ENCODE measurements at regions not wholly inside any gene's neighbourhood (a gene's known extent, or its start where the extent isn't known, plus 50 kb on each side); places are given as distances from the start of the nearest gene placed in this dataset.
"Not testable (repeated sequence)": the region's sequence is repeated elsewhere in the genome, so short reads cannot be mapped to it uniquely, and the experiment has no call there.

GRCh38 chr14:27640688-27641087, 1042.9 kb upstream of the NOVA1 start:
- WGBS (ENCODE audit: insufficient coverage): no CpG with 5 or more reads among the region's 1 CpG
- H3K9me3 ChIP-seq (ENCODE audit: control extremely low read depth in 1 of 5, control insufficient read depth in 4 of 5, insufficient read depth in 2 of 5, low read depth in 1 of 5, low read length in 4 of 5); H3K36me3 ChIP-seq (ENCODE audit: control insufficient read depth in 4 of 4, insufficient read depth in 4 of 4, low read length in 3 of 4); H3K4me1 ChIP-seq (ENCODE audit: control extremely low read depth in 1 of 4, control insufficient read depth in 4 of 4, insufficient read depth in 4 of 4, low read length in 3 of 4); CTCF ChIA-PET; H3K27ac ChIP-seq (ENCODE audit: insufficient read depth in 1 of 2, low read depth in 1 of 2, low read length in 2 of 2, poor library complexity in 1 of 2, severe bottlenecking in 2 of 2); DNase-seq; H3K4me3 ChIP-seq (ENCODE audit: control insufficient read depth in 1 of 7, extremely low read depth in 1 of 7, insufficient read depth in 4 of 7, low read depth in 2 of 7, low read length in 6 of 7); H3K27me3 ChIP-seq (replicated peaks in 2 of 5; ENCODE audit: control insufficient read depth in 4 of 5, insufficient read depth in 5 of 5, low read length in 4 of 5); POLR2A ChIA-PET: not testable (repeated sequence)

- H3K4me1 ChIP-seq (ENCODE audit: control extremely low read depth in 1 of 4, control insufficient read depth in 4 of 4, insufficient read depth in 4 of 4, low read length in 3 of 4): no peaks in the 10 kb centered on the region
- CTCF ChIA-PET: no interaction called here
- H3K36me3 ChIP-seq (ENCODE audit: control insufficient read depth in 4 of 4, insufficient read depth in 4 of 4, low read length in 3 of 4): no peaks in the 10 kb centered on the region
- no peaks in the 10 kb centered on the region for H3K27me3 ChIP-seq (replicated peaks in 2 of 5; ENCODE audit: control insufficient read depth in 4 of 5, insufficient read depth in 5 of 5, low read length in 4 of 5)
- DNase-seq: no peak
- no peak overlapping the region for H3K4me3 ChIP-seq (ENCODE audit: control insufficient read depth in 1 of 7, extremely low read depth in 1 of 7, insufficient read depth in 4 of 7, low read depth in 2 of 7, low read length in 6 of 7)
- H3K9me3 ChIP-seq (ENCODE audit: control extremely low read depth in 1 of 5, control insufficient read depth in 4 of 5, insufficient read depth in 2 of 5, low read depth in 1 of 5, low read length in 4 of 5): peaks cover 0 to 1% (median 0%) of the 10 kb centered on the region in 5 experiments
- WGBS (ENCODE audit: insufficient coverage): no CpG with 5 or more reads among the region's 1 CpG
- no peak overlapping the region for H3K27ac ChIP-seq (ENCODE audit: insufficient read depth in 1 of 2, low read depth in 1 of 2, low read length in 2 of 2, poor library complexity in 1 of 2, severe bottlenecking in 2 of 2)
- POLR2A ChIA-PET: no interaction called here
Measured at GRCh38 chr14:27642251-27642866, 1044.5 kb upstream of the NOVA1 start.

- no peak overlapping the region for H3K27ac ChIP-seq (ENCODE audit: insufficient read depth in 1 of 2, low read depth in 1 of 2, low read length in 2 of 2, poor library complexity in 1 of 2, severe bottlenecking in 2 of 2)
- peaks cover 0 to 6% (median 0%) of the 10 kb centered on the region in 5 experiments for H3K9me3 ChIP-seq (ENCODE audit: control extremely low read depth in 1 of 5, control insufficient read depth in 4 of 5, insufficient read depth in 2 of 5, low read depth in 1 of 5, low read length in 4 of 5)
- CTCF ChIA-PET: no interaction called here
- 80% methylated on average over 1 of the region's 1 CpG for WGBS (ENCODE audit: insufficient coverage)
- H3K27me3 ChIP-seq (replicated peaks in 2 of 5; ENCODE audit: control insufficient read depth in 4 of 5, insufficient read depth in 5 of 5, low read length in 4 of 5): no peaks in the 10 kb centered on the region
- H3K4me1 ChIP-seq (ENCODE audit: control extremely low read depth in 1 of 4, control insufficient read depth in 4 of 4, insufficient read depth in 4 of 4, low read length in 3 of 4): no peaks in the 10 kb centered on the region
- no peaks in the 10 kb centered on the region for H3K36me3 ChIP-seq (ENCODE audit: control insufficient read depth in 4 of 4, insufficient read depth in 4 of 4, low read length in 3 of 4)
- H3K4me3 ChIP-seq (ENCODE audit: control insufficient read depth in 1 of 7, extremely low read depth in 1 of 7, insufficient read depth in 4 of 7, low read depth in 2 of 7, low read length in 6 of 7): no peak overlapping the region
- POLR2A ChIA-PET: no interaction called here
- DNase-seq: no peak
Measured at GRCh38 chr14:27660683-27661082, 1062.8 kb upstream of the NOVA1 start.

- H3K4me3 ChIP-seq (ENCODE audit: control insufficient read depth in 1 of 7, extremely low read depth in 1 of 7, insufficient read depth in 4 of 7, low read depth in 2 of 7, low read length in 6 of 7): no peak overlapping the region
- H3K27me3 ChIP-seq (replicated peaks in 2 of 5; ENCODE audit: control insufficient read depth in 4 of 5, insufficient read depth in 5 of 5, low read length in 4 of 5): no peaks in the 10 kb centered on the region
- H3K4me1 ChIP-seq (ENCODE audit: control extremely low read depth in 1 of 4, control insufficient read depth in 4 of 4, insufficient read depth in 4 of 4, low read length in 3 of 4): peaks cover 0 to 3% (median 0%) of the 10 kb centered on the region in 4 experiments
- POLR2A ChIA-PET: no interaction called here
- H3K27ac ChIP-seq (ENCODE audit: insufficient read depth in 1 of 2, low read depth in 1 of 2, low read length in 2 of 2, poor library complexity in 1 of 2, severe bottlenecking in 2 of 2): no peak overlapping the region
- no peak for DNase-seq
- no peaks in the 10 kb centered on the region for H3K9me3 ChIP-seq (ENCODE audit: control extremely low read depth in 1 of 5, control insufficient read depth in 4 of 5, insufficient read depth in 2 of 5, low read depth in 1 of 5, low read length in 4 of 5)
- no peaks in the 10 kb centered on the region for H3K36me3 ChIP-seq (ENCODE audit: control insufficient read depth in 4 of 4, insufficient read depth in 4 of 4, low read length in 3 of 4)
- CTCF ChIA-PET: no interaction called here
Measured at GRCh38 chr14:27668531-27668930, 1070.7 kb upstream of the NOVA1 start.

GRCh38 chr14:27672047-27672446, 1074.2 kb upstream of the NOVA1 start:
- ChIA-PET CTCF (no interaction called here), POLR2A (no interaction called here)
- Histone ChIP-seq H3K4me3 (ENCODE audit: control insufficient read depth in 1 of 7, extremely low read depth in 1 of 7, insufficient read depth in 4 of 7, low read depth in 2 of 7, low read length in 6 of 7) (no peak overlapping the region), H3K27ac (ENCODE audit: insufficient read depth in 1 of 2, low read depth in 1 of 2, low read length in 2 of 2, poor library complexity in 1 of 2, severe bottlenecking in 2 of 2) (no peak overlapping the region), H3K4me1 (ENCODE audit: control extremely low read depth in 1 of 4, control insufficient read depth in 4 of 4, insufficient read depth in 4 of 4, low read length in 3 of 4) (peaks cover 0 to 3% (median 0%) of the 10 kb centered on the region in 4 experiments), H3K9me3 (ENCODE audit: control extremely low read depth in 1 of 5, control insufficient read depth in 4 of 5, insufficient read depth in 2 of 5, low read depth in 1 of 5, low read length in 4 of 5) (no peaks in the 10 kb centered on the region), H3K27me3 (replicated peaks in 2 of 5; ENCODE audit: control insufficient read depth in 4 of 5, insufficient read depth in 5 of 5, low read length in 4 of 5) (no peaks in the 10 kb centered on the region), H3K36me3 (ENCODE audit: control insufficient read depth in 4 of 4, insufficient read depth in 4 of 4, low read length in 3 of 4) (no peaks in the 10 kb centered on the region)
- WGBS (ENCODE audit: insufficient coverage): no CpG with 5 or more reads among the region's 3 CpGs
- peak; percentile 0 to 67 (median 2) for DNase-seq

GRCh38 chr14:27672811-27673737, 1075.2 kb upstream of the NOVA1 start:
- POLR2A ChIA-PET; DNase-seq; H3K9me3 ChIP-seq (ENCODE audit: control extremely low read depth in 1 of 5, control insufficient read depth in 4 of 5, insufficient read depth in 2 of 5, low read depth in 1 of 5, low read length in 4 of 5); H3K36me3 ChIP-seq (ENCODE audit: control insufficient read depth in 4 of 4, insufficient read depth in 4 of 4, low read length in 3 of 4); H3K4me3 ChIP-seq (ENCODE audit: control insufficient read depth in 1 of 7, extremely low read depth in 1 of 7, insufficient read depth in 4 of 7, low read depth in 2 of 7, low read length in 6 of 7); H3K4me1 ChIP-seq (ENCODE audit: control extremely low read depth in 1 of 4, control insufficient read depth in 4 of 4, insufficient read depth in 4 of 4, low read length in 3 of 4); H3K27ac ChIP-seq (ENCODE audit: insufficient read depth in 1 of 2, low read depth in 1 of 2, low read length in 2 of 2, poor library complexity in 1 of 2, severe bottlenecking in 2 of 2); CTCF ChIA-PET; H3K27me3 ChIP-seq (replicated peaks in 2 of 5; ENCODE audit: control insufficient read depth in 4 of 5, insufficient read depth in 5 of 5, low read length in 4 of 5): not testable (repeated sequence)
- WGBS (ENCODE audit: insufficient coverage): 95% methylated on average over 17 of the region's 30 CpGs

GRCh38 chr14:27686137-27686536, 1080.5 kb upstream of the FOXG1 start:
- no peak for DNase-seq
- Histone ChIP-seq H3K27ac (ENCODE audit: insufficient read depth in 1 of 2, low read depth in 1 of 2, low read length in 2 of 2, poor library complexity in 1 of 2, severe bottlenecking in 2 of 2) (no peak overlapping the region), H3K27me3 (replicated peaks in 2 of 5; ENCODE audit: control insufficient read depth in 4 of 5, insufficient read depth in 5 of 5, low read length in 4 of 5) (no peaks in the 10 kb centered on the region), H3K4me1 (ENCODE audit: control extremely low read depth in 1 of 4, control insufficient read depth in 4 of 4, insufficient read depth in 4 of 4, low read length in 3 of 4) (no peaks in the 10 kb centered on the region), H3K4me3 (ENCODE audit: control insufficient read depth in 1 of 7, extremely low read depth in 1 of 7, insufficient read depth in 4 of 7, low read depth in 2 of 7, low read length in 6 of 7) (no peak overlapping the region), H3K36me3 (ENCODE audit: control insufficient read depth in 4 of 4, insufficient read depth in 4 of 4, low read length in 3 of 4) (no peaks in the 10 kb centered on the region), H3K9me3 (ENCODE audit: control extremely low read depth in 1 of 5, control insufficient read depth in 4 of 5, insufficient read depth in 2 of 5, low read depth in 1 of 5, low read length in 4 of 5) (no peaks in the 10 kb centered on the region)
- no CpG with 5 or more reads among the region's 1 CpG for WGBS (ENCODE audit: insufficient coverage)
- POLR2A ChIA-PET: no interaction called here
- CTCF ChIA-PET: no interaction called here
